Lower leg skin (tissue), 4 donors: ENCODE measurements at regions not wholly inside any gene's neighbourhood (a gene's known extent, or its start where the extent isn't known, plus 50 kb on each side); places are given as distances from the start of the nearest gene placed in this dataset.
"Not testable (repeated sequence)": the region's sequence is repeated elsewhere in the genome, so short reads cannot be mapped to it uniquely, and the experiment has no call there.

Experiments
- DNase-seq, 2 donors: peaks; one replicate each; pipeline ENCODE4 v3.0.0-alpha.2; 2019; ENCODE audit warnings: low spot score in 2 of 2
- H3K4me3 ChIP-seq: fragments of 200-600 bp; sonication (generic); 2 replicates; pipeline ENCODE4 v1.5.1; 2017; ENCODE audit warnings: mild to moderate bottlenecking, low read depth; ENCODE audit not compliant: poor library complexity, severe bottlenecking
- POLR2A ChIP-seq, 2 donors: fragments of 450-650 bp; IDR thresholded peaks; one replicate each; pipeline ENCODE4 v1.6.1; 2016 to 2017; ENCODE audit warnings: antibody characterized with exemption in 2 of 2, mild to moderate bottlenecking in 1 of 2, moderate library complexity in 1 of 2
- WGBS, 2 donors: methylation state at CpG; one replicate each; pipeline ENCODE4 v1.1.5; 2018; 5-methylcytosine and 5-hydroxymethylcytosine counted together
- intact Hi-C: fragments of 100-400 bp; cut with DNase I; formaldehyde crosslinking; loops from one replicate; pipeline ENCODE4 v1.15.0; 2023; ENCODE audit warnings: low total_unique reads
- TF ChIP-seq, protein P1 (sequence below), 3 donors: fragments of 450-650 bp; IDR thresholded peaks; one replicate each; pipeline ENCODE4 v1.5.1; 2016; ENCODE audit warnings: antibody characterized with exemption in 3 of 3, mild to moderate bottlenecking in 3 of 3, moderate library complexity in 2 of 3

DNA sequence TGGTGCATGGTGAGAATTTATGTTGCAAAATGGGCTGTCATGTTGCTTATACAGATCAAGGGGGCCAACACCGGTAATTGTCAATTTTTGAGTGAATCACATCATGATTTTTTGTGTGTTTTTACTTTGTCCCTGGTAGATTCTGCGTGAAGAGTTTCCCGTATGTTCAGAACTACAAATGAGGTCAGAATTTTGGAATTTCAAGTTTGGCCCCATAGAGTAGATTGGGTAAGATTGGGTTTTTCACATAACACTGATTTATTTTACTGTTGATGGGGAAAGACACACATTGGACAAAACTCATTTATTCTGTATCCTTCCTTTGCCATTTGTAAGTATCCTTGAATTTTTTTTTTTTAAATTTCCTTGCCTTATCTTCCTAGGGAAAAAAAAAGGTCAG lies 158.5 kb upstream of the MXRA5 start:
- 70 to 74% methylated on average over 3 of the region's 3 CpGs for WGBS, 2 donors
- TF ChIP-seq, protein P1, sequence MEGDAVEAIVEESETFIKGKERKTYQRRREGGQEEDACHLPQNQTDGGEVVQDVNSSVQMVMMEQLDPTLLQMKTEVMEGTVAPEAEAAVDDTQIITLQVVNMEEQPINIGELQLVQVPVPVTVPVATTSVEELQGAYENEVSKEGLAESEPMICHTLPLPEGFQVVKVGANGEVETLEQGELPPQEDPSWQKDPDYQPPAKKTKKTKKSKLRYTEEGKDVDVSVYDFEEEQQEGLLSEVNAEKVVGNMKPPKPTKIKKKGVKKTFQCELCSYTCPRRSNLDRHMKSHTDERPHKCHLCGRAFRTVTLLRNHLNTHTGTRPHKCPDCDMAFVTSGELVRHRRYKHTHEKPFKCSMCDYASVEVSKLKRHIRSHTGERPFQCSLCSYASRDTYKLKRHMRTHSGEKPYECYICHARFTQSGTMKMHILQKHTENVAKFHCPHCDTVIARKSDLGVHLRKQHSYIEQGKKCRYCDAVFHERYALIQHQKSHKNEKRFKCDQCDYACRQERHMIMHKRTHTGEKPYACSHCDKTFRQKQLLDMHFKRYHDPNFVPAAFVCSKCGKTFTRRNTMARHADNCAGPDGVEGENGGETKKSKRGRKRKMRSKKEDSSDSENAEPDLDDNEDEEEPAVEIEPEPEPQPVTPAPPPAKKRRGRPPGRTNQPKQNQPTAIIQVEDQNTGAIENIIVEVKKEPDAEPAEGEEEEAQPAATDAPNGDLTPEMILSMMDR (IDR thresholded peaks at IDR 0.05), result no peak
- TF ChIP-seq POLR2A (IDR thresholded peaks at IDR 0.05), result no peak
- DNase-seq, result no peak
- intact Hi-C loops, result no loop called here
- H3K4me3 ChIP-seq, result no peak overlapping the region

DNA sequence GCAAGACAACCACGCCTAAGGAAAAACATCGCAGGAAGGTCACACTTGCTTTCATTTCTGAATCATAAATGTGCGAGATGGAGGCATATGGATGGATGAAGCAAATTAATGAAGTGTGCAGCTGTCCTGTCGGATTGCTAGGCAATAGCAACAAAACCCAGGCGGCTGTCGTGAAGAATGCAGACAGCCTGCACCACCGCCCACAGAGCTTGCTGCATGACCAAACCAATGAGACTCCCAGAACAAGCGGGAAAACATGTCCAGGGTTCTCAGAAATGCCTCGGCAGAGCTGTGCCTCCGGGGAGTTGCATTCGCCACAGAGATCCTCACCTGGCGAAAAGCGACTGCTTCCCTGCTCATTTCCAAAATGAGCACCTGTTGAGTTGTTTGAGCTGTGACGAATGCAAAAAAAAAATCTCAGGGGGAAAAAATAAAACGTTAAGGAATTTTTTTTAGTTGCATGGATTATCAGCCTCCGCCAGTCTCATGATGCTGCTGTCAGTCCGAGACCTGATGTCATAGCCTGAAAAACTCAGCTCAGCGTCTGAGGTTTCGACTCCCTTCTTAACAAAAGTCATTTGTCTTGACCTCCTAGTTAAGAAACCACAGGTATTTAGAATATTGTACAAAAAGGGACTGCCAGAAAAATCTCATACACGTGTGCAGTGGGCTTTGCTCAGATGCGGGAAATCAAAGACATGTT lies 155.5 kb upstream of the MXRA5 start:
- TF ChIP-seq, protein P1 (IDR thresholded peaks at IDR 0.05), result no peak
- TF ChIP-seq POLR2A (IDR thresholded peaks at IDR 0.05), result no peak
- H3K4me3 ChIP-seq, result no peak overlapping the region
- 47 to 69% methylated on average over 21 of the region's 21 CpGs for WGBS, 2 donors
- intact Hi-C loops, result no loop called here
- no peak for DNase-seq

GRCh38 chrX:3495836-3496769 lies 149.7 kb upstream of the MXRA5 start:
- H3K4me3 ChIP-seq, DNase-seq, intact Hi-C loops: not testable (repeated sequence)
- WGBS, 2 donors, result 51 to 54% methylated on average over 12 of the region's 12 CpGs

GRCh38 chrX:3493605-3494004 lies 147.2 kb upstream of the MXRA5 start:
- no peak for DNase-seq
- H3K4me3 ChIP-seq, result no peak overlapping the region
- intact Hi-C loops, result no loop called here
- TF ChIP-seq POLR2A (IDR thresholded peaks at IDR 0.05), result no peak
- TF ChIP-seq, protein P1 (IDR thresholded peaks at IDR 0.05), result no peak

GRCh38 chrX:3485727-3486126 lies 139.3 kb upstream of the MXRA5 start:
- intact Hi-C loops, result no loop called here
- no peak for TF ChIP-seq POLR2A (IDR thresholded peaks at IDR 0.05)
- TF ChIP-seq, protein P1 (IDR thresholded peaks at IDR 0.05), result no peak
- DNase-seq, result no peak
- no peak overlapping the region for H3K4me3 ChIP-seq
- WGBS, 2 donors, result 82 to 88% methylated on average over 7 to 8 of the region's 8 CpGs

GRCh38 chrX:3479026-3479425 lies 132.6 kb upstream of the MXRA5 start:
- H3K4me3 ChIP-seq, result no peak overlapping the region
- DNase-seq, result no peak
- WGBS, 2 donors, result 67 to 74% methylated on average over 4 of the region's 4 CpGs
- intact Hi-C loops, result no loop called here
- no peak for TF ChIP-seq POLR2A (IDR thresholded peaks at IDR 0.05)
- TF ChIP-seq, protein P1 (IDR thresholded peaks at IDR 0.05), result no peak
